ENCODE measurements at regions not wholly inside any gene's neighbourhood (a gene's known extent, or its start where the extent isn't known, plus 50 kb on each side); places are given as distances from the start of the nearest gene placed in this dataset.

- TF ChIP-seq CTCF (conservative IDR thresholded peaks at IDR 0.05 in 1 of 2, IDR thresholded peaks at IDR 0.05 in 1 of 2; ENCODE audit: extremely low read depth in 1 of 2, insufficient read depth in 1 of 2, low read depth in 1 of 2, low read length in 2 of 2) = no peak
- TF ChIP-seq EZH2 (IDR thresholded peaks at IDR 0.05; ENCODE audit: borderline replicate concordance, low read length) = no peak
Observed at GRCh38 chr1:102588536-102588935, 519.8 kb downstream of the COL11A1 start.

All from mammary epithelial cell (primary cell).